Nephron (organoid): ENCODE measurements at regions not wholly inside any gene's neighbourhood (a gene's known extent, or its start where the extent isn't known, plus 50 kb on each side); places are given as distances from the start of the nearest gene placed in this dataset.
A peak's percentile ranks its signal among the peaks of the same experiment; 100 is the strongest.

Source experiments
- H3K27ac Mint-ChIP-seq, 3 experiments: 2 replicates each; pipeline ENCODE4 v1.8.0; 2020; ENCODE audit warnings: mixed read lengths in 3 of 3, mild to moderate bottlenecking in 2 of 3, moderate library complexity in 1 of 3
- H3K27me3 Mint-ChIP-seq: 2 replicates; pipeline ENCODE4 v1.8.0; 2021; ENCODE audit warnings: low read depth, mild to moderate bottlenecking, moderate library complexity, mixed read lengths
- H3K36me3 Mint-ChIP-seq: 2 replicates; pipeline ENCODE4 v1.8.0; 2020; ENCODE audit warnings: low read depth, mixed read lengths
- H3K4me1 Mint-ChIP-seq: 2 replicates; pipeline ENCODE4 v1.8.0; 2020; ENCODE audit warnings: mixed read lengths
- H3K4me3 Mint-ChIP-seq, 3 experiments: 2 replicates each; pipeline ENCODE4 v1.8.0; 2020; ENCODE audit warnings: mild to moderate bottlenecking in 3 of 3, mixed read lengths in 3 of 3, moderate library complexity in 2 of 3
- H3K9me3 Mint-ChIP-seq: 2 replicates; pipeline ENCODE4 v1.8.0; 2020; ENCODE audit warnings: mixed read lengths
- TF ChIP-seq, protein P1 (sequence below), 3 experiments: fragments of 200-600 bp; sonication (generic); IDR thresholded peaks; one replicate each; pipeline ENCODE4 v1.5.0; 2021; ENCODE audit warnings: antibody characterized with exemption in 3 of 3; ENCODE audit not compliant: unreplicated experiment in 3 of 3

DNA sequence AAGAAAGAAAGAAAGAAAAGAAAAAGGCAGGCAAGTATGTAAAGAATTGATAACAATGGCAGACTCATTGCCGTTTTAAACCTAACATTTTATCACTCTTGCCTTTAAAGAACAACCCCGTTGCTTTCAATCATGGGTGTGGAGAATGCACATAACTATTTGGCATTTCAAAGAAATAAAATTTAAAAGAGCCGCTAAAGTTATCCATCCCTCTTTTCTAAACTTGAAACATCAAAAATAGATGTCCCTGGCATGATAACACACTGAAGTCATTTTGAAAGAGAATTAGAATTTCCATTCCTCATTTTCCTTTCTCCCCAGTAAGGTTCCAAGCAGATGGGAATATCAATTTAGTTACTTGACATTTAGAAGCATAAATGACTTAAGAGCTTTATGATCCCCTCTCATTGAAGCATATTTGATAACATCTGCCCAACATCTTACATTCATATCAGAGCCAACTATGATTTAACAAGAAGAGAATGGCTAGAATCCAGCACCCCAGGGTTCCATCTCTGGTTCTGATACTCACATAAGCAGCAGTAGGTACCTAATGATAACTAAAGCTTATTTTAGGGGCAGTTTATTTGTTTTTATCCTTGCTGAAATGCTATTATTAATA, 529.6 kb upstream of the LRRC4C start:
- no peaks in the 10 kb centered on the region for H3K9me3 Mint-ChIP-seq
- H3K36me3 Mint-ChIP-seq = no peaks in the 10 kb centered on the region
- no peak overlapping the region for H3K4me3 Mint-ChIP-seq
- H3K4me1 Mint-ChIP-seq = peaks cover 5% of the 10 kb centered on the region
- no peaks in the 10 kb centered on the region for H3K27me3 Mint-ChIP-seq
- TF ChIP-seq, protein P1, sequence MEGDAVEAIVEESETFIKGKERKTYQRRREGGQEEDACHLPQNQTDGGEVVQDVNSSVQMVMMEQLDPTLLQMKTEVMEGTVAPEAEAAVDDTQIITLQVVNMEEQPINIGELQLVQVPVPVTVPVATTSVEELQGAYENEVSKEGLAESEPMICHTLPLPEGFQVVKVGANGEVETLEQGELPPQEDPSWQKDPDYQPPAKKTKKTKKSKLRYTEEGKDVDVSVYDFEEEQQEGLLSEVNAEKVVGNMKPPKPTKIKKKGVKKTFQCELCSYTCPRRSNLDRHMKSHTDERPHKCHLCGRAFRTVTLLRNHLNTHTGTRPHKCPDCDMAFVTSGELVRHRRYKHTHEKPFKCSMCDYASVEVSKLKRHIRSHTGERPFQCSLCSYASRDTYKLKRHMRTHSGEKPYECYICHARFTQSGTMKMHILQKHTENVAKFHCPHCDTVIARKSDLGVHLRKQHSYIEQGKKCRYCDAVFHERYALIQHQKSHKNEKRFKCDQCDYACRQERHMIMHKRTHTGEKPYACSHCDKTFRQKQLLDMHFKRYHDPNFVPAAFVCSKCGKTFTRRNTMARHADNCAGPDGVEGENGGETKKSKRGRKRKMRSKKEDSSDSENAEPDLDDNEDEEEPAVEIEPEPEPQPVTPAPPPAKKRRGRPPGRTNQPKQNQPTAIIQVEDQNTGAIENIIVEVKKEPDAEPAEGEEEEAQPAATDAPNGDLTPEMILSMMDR (IDR thresholded peaks at IDR 0.05; ENCODE audit: unreplicated experiment in 3 of 3) = no peak
- H3K27ac Mint-ChIP-seq = peak overlapping the region in 1 of 3 experiments; percentile 17

DNA sequence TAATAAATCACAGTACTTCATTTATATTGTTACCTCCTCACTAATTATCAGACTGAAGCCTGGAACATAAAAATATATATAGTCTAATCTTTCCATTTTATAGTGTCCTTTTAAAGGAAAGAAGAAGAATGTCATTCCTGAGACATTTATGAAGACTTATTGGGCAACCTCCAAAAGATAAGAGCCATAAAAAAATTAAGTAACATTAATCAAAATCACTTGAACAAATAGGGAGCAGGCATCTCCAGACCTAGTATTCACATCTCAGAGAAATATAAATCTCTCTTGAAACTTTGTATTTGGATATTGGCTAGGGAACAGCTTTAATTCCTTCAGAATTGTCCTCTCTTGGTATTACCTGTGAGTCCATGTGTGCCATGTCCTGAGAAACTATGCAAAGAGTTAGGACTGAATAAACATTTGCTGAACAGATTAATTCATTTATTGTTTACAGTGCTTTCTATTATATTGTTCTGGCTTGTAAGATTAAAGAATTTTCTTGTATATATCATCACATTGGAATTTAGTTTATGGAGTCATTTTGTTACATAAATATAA, 530.5 kb upstream of the LRRC4C start:
- Mint-ChIP-seq H3K27ac (no peak overlapping the region), H3K4me1 (peaks cover 5% of the 10 kb centered on the region), H3K36me3 (no peaks in the 10 kb centered on the region), H3K4me3 (no peak overlapping the region), H3K9me3 (no peaks in the 10 kb centered on the region), H3K27me3 (no peaks in the 10 kb centered on the region)
- TF ChIP-seq, protein P1 (IDR thresholded peaks at IDR 0.05; ENCODE audit: unreplicated experiment in 3 of 3) = no peak

DNA sequence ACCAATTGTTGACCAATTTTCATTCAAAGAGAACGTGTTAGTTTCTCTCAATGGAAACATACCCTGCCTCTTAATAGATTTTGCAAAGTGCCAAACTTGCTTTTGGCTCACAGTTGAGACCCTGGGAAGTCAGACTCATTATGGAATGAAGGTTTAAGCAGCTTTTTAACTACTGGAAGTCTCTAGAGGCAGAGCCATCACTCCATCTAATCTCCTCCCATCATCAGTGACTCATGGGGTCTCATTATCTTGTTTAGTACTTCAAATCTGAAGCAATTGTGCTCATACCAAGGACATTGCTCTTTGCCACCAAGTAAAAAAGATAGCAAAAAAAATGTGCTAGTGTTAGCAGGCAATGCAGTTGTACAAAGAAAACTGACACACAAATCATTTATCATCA, 537.1 kb upstream of the LRRC4C start:
- TF ChIP-seq, protein P1 (IDR thresholded peaks at IDR 0.05; ENCODE audit: unreplicated experiment in 3 of 3) = no peak
- Mint-ChIP-seq H3K9me3 (no peaks in the 10 kb centered on the region), H3K36me3 (no peaks in the 10 kb centered on the region), H3K4me1 (peaks cover 20% of the 10 kb centered on the region), H3K4me3 (no peak overlapping the region), H3K27me3 (no peaks in the 10 kb centered on the region), H3K27ac (no peak overlapping the region)

DNA sequence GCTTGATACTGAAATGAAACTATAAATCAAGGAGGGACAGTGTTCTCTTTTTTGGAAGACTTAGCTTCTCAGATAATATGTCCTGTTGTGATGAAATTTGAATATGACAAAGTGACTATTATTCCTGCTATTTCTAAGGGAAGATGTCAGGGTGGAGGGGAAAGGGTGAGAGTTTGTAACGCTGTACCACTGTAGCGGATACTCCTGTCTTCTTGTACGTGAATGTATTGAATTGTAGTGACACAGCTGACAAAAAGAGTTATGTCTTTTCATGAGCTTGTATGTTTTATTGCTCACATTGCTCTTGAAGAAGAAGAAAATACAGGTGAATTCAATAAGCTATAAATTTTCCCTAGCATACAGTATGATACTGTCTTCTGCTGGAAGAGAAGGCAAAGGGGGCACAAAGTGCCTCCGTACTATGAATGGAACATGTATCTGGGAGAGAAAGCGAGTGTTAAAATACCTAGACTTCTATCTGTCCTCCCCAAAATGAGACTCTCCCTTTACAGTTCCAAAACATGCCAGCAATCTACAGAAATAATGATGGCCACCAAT, 538.5 kb upstream of the LRRC4C start:
- Mint-ChIP-seq H3K9me3 (no peaks in the 10 kb centered on the region), H3K36me3 (no peaks in the 10 kb centered on the region), H3K27me3 (no peaks in the 10 kb centered on the region), H3K4me1 (peaks cover 20% of the 10 kb centered on the region), H3K4me3 (no peak overlapping the region), H3K27ac (no peak overlapping the region)
- TF ChIP-seq, protein P1 (IDR thresholded peaks at IDR 0.05; ENCODE audit: unreplicated experiment in 3 of 3) = no peak

DNA sequence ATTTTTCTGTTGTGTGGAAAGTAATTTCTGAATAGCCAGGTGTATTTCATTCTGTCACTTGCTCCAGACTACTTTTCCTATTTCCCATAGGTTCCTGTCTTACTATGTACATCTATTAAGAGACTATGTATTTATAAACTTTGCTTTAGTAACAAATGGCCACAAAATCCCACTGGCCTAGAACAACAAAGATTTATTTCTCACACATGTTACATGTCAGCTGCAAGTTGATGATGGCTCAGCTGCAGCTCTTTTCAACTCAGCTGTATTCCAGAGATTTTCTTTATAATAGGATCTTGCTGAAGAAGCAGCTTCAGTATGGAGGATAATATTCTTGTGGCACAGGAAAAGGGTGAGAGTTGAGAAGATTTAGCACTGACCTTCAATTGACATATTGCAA, 539.6 kb upstream of the LRRC4C start:
- TF ChIP-seq, protein P1 (IDR thresholded peaks at IDR 0.05; ENCODE audit: unreplicated experiment in 3 of 3) = no peak
- Mint-ChIP-seq H3K4me1 (peaks cover 20% of the 10 kb centered on the region), H3K36me3 (no peaks in the 10 kb centered on the region), H3K27ac (no peak overlapping the region), H3K9me3 (no peaks in the 10 kb centered on the region), H3K27me3 (no peaks in the 10 kb centered on the region), H3K4me3 (no peak overlapping the region)

DNA sequence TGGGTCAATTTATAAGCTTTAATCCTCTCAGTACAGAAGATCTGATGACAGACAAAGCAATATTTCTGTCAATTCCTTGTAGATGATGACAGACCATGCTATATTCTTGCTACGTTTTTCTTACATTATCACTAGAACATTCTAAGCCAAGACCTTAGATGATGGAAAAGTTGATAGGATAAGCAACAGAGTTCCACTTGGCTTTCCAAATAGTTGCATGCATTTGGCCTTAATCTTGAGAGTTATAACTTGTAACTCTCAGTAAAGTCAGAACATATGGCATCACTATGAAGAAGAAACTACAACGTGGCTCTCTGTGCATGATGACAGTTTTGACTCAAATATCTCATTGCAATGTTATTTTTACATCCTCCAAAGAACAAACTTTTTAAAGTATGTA, 544.3 kb upstream of the LRRC4C start:
- Mint-ChIP-seq H3K9me3 (no peaks in the 10 kb centered on the region), H3K27me3 (no peaks in the 10 kb centered on the region), H3K4me3 (no peak overlapping the region), H3K27ac (no peak overlapping the region), H3K4me1 (peaks cover 7% of the 10 kb centered on the region), H3K36me3 (no peaks in the 10 kb centered on the region)
- TF ChIP-seq, protein P1 (IDR thresholded peaks at IDR 0.05; ENCODE audit: unreplicated experiment in 3 of 3) = no peak
